NCI-H1417 (cell line): ENCODE measurements at regions not wholly inside any gene's neighbourhood (a gene's known extent, or its start where the extent isn't known, plus 50 kb on each side); places are given as distances from the start of the nearest gene placed in this dataset.
A peak's percentile ranks its signal among the peaks of the same experiment; 100 is the strongest.
"Not testable (repeated sequence)": the region's sequence is repeated elsewhere in the genome, so short reads cannot be mapped to it uniquely, and the experiment has no call there.

Source experiments
- DNase-seq, 3 experiments: peaks; one replicate each; lab custom pipeline; 2025; lab: John Stamatoyannopoulos, UW

DNA sequence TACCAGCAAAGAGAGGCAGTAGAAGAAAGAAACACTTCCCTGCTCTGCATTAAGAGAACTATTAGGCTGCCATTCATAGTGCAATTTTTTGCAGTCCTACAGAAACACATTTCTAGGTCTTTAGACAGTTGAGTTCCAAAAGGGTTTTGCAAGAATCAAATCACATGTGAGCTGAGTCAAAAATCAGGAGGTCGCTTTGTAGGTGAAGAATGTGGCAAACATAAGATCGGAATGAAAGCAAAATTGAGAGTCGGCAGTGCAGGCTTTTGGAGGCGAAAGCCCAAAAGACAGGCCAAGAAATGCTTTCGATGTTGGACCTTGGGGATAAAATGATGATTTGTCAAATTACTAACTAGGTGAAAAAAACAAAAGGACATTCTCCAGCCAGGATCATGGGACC lies 213.5 kb upstream of the NRIP1 start:
- no peak for DNase-seq

DNA sequence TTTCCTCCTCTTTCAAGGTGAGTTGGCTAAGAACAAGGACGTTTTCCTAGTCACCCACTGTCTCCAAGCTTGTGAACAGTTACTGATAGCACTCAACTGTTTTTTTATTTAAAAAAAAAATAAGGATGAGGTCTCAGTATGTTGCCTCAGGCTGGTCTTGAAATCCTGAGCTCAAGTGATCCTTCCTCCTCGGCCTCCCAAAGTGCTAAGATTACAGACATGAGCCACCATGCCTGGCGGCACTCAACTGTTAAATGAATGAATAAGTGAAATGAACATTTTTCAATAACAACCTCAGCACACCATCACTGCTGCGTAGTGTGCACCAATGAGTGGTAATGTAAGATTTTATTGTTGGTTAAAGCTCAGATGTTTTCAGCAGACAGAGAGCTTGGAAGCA lies 214.1 kb upstream of the NRIP1 start:
- no peak for DNase-seq

DNA sequence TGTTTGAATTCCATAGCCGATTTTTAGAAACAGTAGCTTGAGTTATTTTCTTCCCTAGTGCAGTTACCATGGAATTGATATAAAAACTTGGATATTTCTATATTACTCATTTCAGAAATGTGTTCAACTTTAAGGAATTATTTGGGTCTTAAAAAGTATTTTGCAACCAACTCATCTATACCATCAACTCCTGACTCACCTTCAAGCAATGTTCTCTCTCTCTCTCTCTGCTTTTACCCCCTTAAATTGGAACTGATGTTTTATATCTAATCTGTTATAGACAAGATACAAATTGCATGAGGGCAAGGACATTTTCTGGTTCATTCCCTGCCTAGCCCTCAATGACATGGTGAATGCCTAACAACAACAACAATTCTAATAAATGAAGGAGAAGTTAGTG lies 214.7 kb upstream of the NRIP1 start:
- no peak for DNase-seq

DNA sequence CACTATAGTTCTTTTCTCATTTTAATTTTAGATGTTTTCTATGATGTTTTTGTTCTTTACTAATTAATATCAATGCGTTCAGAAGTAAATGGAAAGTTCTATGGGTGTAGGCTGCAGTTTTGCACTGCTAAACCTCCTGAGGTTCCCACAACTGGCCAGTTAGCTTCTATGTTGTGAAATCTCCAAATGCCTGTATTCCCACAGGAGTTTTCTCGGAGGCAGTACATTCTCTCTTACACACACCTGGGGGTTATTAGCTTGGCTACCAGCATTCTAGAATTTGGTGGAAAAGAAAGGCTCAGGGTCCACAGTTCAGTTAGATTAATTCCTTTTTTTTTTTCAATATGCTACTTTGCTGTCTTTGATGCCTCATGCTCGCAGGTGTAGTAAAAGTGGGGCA lies 216.9 kb upstream of the NRIP1 start:
- DNase-seq, result no peak

DNA sequence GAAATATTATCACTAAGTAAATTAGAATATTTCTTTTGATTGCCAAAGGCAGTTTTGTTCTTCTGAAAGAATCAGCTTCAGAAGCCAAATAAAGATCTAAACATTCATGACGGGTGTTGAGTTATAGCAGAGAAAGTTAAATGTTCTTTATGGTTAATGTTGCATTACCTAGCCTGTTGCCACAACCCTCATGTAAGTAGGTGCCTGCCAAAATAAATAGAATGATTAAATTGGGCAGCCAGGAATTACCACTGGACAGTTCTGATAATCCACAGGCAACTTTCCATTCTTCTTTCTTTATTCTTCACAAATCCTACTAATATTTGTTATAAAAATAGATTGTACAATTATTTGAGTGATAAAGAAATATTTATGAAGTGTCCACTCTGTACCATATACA lies 217.9 kb upstream of the NRIP1 start:
- no peak for DNase-seq

DNA sequence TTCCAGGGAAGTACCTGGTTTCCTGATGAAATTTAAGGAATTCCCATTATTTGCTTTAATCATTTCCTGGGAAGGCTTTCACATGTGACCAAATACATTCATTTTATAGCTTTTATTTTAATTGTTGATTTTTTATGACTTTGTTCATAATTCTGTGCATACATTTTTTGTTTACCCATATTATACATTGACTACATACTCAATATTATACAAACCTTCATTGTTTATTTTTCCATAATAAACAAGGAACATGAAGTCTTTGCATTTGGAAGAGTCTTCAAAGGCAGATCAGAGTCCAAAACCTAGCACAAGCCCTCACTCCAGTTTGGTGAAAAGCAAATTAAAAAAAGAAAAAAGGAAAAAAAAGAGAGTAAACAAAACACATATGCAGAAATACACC lies 218.3 kb upstream of the NRIP1 start:
- DNase-seq, result no peak

DNA sequence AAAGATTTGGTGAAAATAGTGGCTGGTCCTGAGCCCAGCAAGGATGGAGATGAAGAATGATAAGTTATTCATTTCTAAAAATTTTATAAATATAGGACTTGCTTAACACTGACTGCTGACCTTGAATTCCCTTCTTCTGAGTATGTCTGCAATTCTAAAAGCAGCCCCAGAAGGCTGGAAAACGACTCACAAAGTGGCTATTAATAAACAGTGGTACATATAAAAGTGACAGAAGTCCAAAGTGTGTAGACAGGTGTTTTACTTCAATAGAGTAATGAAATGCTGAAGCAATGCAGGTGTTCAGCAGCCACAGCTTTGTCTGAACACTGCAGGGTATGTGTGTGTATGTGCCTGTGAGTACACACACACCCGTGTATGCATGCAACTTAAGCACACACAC lies 219.0 kb upstream of the NRIP1 start:
- peak in 1 of 3 experiments; percentile 13 for DNase-seq

DNA sequence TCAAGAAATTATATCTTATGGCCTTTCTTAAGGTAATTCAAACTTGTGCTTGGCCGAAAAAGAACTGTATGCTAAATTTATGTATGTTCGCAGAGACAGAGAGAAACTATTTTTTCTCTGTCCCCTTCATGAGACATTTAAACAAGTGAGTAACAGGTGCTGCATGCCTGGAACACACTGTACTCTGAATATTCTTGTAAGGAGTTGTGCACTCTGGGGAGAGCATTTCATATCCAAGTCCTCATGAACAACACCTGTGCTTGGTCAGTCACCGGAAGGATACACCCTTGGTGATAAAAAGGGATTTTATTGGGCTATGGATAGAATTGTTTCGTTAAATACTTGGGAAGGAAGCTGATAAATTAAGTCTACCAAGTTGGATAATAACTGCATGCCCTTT lies 220.8 kb upstream of the NRIP1 start:
- no peak for DNase-seq

DNA sequence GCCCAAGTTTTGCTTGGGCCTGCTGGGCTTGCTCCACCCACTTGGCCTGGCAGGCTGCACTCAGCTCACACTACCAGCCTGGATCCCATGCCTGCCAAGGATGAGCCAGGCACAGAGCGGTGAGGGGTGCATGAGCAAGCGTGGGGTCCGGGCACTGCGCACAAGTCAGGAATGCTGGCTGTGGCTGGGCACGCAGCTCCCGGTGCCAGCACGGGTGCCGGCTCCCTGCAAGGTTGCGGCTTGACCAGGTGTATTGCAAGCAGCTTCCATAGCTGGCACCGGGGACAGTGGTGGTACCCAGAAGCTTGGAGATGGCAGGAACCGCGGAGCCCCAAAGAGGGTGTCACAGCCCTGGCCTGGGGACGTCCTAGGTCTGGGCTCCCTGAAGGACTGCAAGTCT lies 224.4 kb upstream of the NRIP1 start:
- no peak for DNase-seq

DNA sequence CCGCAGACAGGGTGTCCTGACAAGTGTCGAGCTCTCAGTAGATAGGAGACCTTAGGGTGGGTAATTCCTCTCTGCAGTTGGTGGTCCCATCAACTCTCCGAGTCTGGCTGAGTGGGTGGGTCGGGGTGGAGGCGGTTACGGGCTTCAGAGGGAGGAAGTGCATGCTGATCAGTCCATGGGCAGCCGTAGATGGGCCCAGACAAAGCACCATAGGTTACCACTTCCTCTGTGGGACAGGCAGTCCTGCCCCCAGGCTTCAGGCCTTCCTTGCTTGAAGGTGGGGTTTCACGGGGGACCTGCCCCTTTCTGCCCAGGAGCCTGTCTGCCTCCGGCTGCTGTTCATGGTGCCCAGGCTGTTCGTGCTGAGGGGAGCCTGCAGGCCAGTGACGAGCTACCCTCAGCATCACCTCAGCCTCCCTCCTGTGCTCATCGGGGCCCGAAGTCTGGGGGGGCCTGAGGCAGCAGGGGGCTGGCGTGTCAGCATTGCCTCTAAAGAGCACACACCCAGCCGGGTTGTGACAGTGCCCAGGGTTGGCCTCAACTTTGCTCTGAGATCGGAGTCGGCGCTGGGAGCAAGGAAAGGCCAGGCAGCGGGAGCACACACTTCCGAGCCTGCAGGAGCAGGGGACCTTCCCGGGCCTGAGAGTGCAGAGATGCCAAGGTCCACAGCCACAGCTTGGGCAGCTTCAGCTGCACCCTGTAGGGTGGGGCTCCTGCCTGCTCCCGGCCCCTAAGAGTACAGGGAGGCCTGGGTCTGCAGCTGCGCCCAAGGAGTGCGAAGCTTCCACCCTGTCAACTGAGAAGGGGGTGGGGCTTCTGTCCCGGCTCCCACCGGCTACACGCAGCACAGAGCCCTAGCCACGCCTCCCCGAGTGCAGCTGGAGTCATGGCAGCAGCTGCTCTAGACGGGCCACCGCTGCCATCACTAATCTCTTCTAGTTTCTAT lies 225.4 kb upstream of the NRIP1 start:
- DNase-seq, result peak; percentile 76 to 89 (median 80)

DNA sequence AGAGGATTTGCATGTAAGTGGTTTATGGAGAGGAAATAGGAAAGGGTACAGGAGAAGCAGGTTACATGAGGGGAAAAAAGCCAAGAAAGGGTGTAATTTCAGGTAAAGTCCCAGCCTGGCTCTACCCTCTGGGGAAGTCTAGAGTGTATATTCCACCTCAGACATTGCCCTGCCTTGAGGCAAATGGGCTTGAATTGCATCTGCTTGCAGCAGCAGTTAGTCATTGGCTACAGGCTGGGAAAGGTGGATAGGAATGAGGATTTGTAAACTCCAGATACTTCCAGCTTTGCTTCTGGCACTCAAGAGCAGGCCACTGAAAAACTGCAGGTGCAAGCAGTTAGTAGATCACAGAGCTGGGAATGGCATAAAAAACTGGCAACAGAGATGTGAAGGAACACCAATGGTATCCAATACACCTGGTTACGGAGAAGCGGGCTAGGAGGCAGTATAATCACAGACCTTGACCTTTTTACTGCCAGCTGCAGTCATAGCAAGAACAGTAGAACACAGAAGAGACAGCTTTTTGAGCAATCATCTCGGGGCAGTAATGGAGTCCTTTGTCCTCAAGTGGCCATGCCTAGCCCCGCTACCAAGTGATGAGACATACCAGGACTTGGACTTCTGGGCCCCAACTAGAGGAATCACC lies 226.9 kb upstream of the NRIP1 start:
- no peak for DNase-seq

DNA sequence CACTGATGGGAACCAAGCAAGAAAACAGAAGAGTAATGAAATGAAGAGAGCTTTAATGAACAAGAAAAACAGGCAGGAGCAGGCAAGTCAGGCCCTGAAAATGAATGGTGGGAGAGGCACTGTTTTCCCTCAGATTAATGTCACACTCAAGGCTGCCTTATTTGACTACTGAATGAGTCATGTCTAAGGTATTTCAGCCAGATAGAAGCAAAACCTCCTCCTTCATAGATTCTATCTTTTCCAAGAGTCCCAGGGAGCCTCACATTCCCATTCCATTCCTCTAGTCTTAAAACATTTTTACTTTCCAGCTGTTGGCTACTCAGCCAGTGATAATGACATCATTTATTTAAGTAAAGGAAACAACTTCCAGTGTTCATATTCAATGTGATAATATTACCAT lies 228.4 kb upstream of the NRIP1 start:
- DNase-seq, result no peak

DNA sequence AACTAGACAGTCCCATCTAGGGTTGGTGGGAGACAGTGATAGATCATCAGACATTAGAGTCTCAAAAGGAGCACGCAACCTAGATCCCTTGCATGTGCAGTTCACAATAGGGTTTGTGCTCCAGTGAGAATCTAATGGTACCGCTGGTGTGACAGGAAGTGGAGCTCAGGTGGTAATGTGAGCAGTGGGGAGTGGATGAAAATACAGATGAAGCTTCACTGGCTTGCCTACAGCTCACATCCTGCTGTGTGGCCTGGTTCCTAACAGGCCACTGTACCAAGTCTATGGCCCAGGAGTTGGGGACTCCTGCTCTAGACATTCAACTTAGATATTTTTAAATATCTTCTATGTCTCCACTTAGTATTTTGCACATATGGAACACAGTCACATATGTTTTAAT lies 231.1 kb upstream of the NRIP1 start:
- no peak for DNase-seq

DNA sequence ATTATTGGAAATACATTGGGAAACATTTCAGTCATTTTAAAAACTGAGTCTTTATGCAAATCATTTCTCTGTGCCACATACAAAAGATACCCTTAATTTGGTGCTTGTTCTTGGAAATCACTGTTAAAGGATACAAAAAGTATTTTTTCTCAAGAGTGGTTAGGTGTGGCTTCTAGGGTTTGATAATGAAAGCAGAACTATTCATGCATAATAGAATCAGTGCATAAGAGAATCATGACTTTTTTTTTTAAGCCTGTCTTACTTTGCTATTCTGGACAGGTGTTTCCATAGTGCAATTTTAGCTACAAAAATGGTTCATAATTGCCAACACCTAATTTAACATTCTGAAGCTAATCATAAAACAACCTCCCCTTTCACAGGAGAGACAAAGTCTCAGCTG lies 233.0 kb upstream of the NRIP1 start:
- DNase-seq, result no peak

DNA sequence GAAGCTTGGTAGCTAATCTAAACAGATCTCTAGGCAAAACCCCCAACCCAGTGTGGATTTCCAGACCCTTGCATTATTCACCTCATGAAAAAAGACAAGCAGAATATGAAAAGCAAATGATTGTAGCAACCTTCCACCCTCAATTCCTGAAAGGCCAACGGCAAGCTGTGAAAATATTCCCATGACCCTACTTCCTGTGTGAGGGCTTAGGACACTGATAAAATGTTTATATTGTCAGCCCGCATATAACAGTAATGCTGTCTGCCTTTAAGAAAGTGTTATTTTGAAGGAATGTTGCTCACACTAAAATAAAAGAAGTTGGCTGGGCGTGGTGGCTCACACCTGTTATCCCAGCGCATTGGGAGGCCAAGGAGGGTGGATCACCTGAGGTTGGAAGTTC lies 233.5 kb upstream of the NRIP1 start:
- no peak for DNase-seq

DNA sequence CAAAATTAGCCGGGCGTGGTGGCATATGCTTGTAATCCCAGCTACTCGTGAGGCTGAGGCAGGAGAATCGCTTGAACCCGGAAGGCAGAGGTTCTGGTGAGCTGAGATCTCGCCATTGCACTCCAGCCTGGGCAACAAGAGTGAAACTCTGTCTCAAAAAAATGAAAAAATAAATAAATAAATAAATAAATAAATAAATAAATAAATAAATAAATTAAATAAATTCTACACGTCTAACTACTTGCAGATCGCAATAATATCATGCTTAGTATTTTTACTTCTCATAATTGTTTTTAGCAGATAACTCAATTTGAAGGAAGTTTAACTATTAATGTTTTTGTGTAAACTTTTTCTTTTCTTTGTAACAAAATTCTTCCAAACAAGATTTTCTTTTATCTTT lies 234.0 kb upstream of the NRIP1 start:
- DNase-seq, result not testable (repeated sequence)

DNA sequence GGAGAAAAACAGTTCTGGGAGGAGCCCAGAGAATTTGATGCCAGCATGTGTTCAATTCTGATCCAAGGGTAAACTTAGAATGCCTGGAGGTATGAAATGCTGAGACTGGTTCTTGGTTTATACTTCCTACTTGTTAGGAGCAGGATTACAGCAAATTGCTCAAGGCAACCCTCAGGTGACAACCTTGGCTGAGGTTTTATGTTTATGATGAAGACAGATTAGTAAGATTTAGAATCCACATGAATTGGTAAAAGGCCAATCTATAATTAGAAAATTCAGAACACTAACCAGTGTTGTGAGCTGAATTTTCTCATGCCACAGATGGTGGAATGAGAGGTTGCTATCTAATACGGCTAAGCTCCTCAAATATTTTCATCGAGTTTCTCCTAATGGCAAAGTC lies 235.3 kb upstream of the NRIP1 start:
- no peak for DNase-seq

DNA sequence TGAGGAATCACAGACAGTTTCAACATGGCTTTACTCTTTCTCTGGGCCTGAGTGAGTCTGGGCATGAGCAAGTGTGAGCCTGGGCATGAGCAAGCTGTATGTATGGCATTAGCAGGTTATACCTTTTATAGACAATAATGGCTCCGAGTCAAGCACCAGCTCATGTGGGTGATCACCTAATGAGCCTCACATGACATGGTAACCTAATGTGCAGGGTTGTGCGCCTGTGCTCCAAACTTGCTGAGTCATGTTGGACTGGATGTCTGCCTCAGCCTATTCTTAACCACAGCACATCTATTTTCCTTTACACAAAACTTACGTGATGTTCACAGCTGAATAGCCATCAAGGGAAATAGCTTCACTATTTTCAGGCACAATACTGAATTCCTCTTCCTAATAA lies 236.2 kb upstream of the NRIP1 start:
- DNase-seq, result no peak

DNA sequence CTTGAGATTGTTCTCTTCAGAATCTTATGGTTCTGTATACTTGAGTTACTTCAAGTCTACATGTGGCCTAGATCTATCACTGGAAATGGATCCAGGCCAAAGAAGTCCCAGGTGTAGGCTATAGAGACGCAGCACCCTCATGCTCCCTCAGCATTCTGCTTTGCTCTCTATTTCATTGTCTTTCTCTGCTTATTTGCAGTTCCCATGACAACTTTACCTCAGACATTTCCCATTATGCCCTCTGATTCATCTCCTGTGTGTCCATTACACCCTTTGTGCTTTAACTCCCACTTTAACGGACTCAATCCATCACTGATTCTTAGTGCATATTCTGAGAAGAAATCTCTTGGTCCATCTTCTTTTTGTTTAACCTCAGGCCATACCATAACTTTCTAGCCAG lies 236.9 kb upstream of the NRIP1 start:
- DNase-seq, result no peak

DNA sequence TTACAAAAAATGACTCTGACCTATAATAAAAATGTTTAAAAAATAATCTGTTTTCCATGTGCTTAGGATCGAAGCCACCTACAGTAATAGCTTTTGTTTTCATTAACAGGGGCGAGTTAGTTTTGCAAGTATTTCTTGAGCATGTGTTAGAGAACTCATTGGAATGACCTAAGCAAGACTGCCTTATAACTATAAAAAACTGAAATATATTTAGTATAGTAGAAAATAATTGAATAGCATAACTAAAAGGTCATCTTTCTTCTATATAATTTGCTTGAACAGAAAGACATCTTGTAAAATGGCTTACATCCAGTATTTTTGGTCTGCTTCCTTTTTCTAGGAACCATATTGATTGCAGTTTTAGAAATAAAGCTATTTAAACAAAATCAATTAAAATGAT lies 241.5 kb upstream of the NRIP1 start:
- DNase-seq, result no peak

DNA sequence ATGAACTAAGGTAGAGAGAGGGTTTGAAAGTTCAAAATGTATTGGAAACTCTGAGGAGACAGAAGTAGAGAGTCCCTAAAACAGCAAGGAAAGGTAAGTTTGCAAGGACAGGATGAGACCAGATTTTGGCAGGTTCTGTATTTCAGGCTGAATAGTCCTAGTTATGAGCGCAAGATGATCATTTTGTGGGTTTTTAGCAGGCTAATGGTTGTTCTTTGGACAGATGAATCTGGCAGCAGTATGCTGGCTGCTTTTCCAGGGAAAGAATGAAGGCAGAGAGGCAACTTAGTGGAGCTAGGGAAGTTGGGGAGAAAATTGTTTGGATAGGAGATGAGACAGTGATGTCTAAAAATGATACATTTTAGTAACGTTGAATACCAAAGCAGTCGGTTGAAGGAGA lies 243.5 kb upstream of the NRIP1 start:
- no peak for DNase-seq

DNA sequence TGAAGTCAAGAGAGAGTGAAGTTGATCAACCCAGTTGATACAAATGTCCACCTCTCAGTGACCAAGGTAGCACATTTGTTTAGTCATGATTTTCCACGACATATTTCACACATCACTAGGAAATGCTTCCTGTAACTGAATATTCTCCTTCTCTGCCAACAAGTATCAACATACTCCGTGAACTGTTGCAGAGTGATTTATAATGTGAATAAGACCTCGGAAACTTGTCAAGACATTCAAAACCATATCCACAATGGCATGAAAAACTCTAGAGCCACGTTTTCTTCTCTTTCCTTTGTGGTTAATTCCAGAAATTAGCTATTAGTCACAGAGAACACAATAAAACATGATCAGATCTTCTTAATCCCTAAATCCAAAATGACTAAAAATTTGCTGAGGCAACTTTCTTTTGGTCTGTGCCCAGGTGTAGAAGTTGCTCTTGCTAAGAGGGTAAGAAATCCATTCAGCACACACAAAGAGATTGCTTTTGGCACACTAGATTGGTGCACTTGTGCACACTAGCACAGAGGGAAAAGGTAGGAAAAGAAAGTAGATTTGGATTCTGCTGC lies 244.3 kb upstream of the NRIP1 start:
- no peak for DNase-seq

DNA sequence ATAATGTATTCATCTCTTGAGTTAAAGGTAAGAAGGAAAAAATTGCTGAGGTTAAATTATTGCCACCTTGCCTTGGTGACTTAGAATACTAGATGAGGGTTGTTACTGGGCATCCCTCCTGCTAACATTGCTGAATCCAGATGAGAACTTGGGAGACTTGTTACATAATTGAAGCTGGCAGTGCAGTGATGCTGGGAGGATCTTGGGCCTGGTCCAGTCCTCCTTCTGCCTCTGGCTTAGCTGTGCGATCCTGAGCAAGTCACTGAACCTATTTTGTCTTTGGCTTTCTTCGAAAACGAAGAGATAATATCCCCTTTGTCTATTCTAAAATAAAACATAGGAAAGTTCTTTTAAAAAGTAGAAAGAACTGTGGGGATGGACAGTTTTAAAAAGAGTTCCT lies 244.9 kb upstream of the NRIP1 start:
- no peak for DNase-seq
